ENCODE measurements at regions not wholly inside any gene's neighbourhood (a gene's known extent, or its start where the extent isn't known, plus 50 kb on each side); places are given as distances from the start of the nearest gene placed in this dataset.
"Not testable (repeated sequence)": the region's sequence is repeated elsewhere in the genome, so short reads cannot be mapped to it uniquely, and the experiment has no call there.

DNA sequence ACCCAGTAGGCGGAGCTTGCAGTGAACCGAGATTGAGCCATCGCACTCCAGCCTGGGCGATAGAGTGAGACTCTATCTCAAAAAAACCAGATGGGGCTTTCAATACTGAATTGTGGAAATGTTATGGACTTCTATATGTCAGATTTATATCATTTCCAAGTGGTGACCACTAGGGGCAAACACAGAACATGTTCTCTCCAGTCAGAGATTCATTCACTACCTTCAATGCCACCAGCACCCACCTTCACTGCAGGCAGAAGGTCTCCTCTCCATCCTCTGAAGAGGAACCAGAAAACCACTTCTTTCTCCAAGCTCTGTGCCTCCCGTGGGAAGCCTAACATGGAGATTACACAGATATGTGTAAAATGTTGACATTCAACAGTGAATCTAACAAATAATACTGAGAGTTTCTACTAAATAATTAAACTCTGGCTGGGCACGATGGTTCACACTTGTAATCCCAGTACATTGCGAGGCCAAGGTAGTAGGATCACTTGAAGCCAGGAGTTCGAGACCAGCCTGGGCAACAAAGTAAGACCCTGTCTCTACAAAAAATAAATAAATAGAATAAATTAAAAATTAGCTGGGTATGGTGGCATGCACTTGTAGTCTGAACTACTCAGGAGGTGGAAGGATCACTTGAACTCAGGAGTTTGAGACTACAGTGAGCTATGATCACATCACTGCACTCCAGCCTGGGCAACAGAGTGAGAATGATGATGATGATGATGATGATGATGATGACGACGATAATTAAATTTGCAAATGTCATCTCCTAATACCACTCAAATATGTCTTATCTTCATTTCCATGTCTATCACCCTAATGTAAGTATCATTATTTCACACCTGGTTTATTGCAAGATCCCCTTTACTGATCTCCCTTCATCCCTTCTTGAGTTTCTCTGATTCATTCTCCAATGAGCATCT, 151.1 kb downstream of the ZNF281 start:
- no peak for DNase-seq (ENCODE audit: extremely low read depth, insufficient read length)
- TF ChIP-seq CTCF (IDR thresholded peaks at IDR 0.05; ENCODE audit: insufficient read depth, low read length, poor library complexity, severe bottlenecking) = peak; percentile 53
- H3K27me3 ChIP-seq (replicated peaks; ENCODE audit: control insufficient read depth, insufficient read depth, low read length) = no peaks in the 10 kb centered on the region
- H3K36me3 ChIP-seq (ENCODE audit: control insufficient read depth, insufficient read depth, low read length) = no peaks in the 10 kb centered on the region
- H3K4me3 ChIP-seq (replicated peaks; ENCODE audit: low read depth, low read length) = no peak overlapping the region

DNA sequence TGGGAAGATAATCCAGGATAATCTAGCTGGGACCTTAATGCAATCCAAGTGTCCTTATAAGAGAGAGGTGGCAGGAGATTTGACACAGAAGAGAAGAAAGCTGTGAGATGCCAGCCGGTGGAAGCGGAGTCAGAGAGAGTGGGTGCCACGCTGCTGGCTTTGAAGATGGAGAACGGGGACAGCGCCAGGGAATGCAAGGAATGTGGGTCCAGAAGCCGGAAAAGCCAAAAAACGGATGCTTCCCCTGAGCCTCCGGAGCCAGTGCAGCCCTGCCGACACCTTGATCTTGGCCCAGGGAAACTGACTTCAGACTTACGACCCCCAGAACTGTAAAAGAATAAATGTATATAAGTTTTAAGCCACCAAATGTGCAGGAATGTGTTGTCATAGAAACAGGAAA, 152.6 kb downstream of the ZNF281 start:
- no peak overlapping the region for H3K4me3 ChIP-seq (replicated peaks; ENCODE audit: low read depth, low read length)
- no peak for DNase-seq (ENCODE audit: extremely low read depth, insufficient read length)
- no peaks in the 10 kb centered on the region for H3K27me3 ChIP-seq (replicated peaks; ENCODE audit: control insufficient read depth, insufficient read depth, low read length)
- H3K36me3 ChIP-seq (ENCODE audit: control insufficient read depth, insufficient read depth, low read length) = no peaks in the 10 kb centered on the region
- no peak for TF ChIP-seq CTCF (IDR thresholded peaks at IDR 0.05; ENCODE audit: insufficient read depth, low read length, poor library complexity, severe bottlenecking)

DNA sequence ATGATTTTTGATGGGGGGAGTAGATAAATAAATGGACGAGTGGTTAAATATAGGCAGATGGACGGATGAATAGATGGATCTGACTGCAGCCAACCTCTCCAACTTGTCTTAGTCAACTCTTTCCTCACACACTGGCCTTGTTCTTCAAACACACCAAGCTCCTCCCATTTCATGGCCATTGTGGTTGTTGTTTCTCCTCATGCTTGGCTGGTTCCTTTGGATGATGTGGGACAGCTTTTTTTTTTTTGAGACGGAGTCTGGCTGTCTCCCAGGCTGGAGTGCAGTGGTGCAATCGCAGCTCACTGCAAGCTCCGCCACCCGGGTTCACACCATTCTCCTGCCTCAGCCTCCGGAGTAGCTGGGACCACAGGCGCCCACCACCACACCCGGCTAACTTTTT, 155.2 kb downstream of the ZNF281 start:
- not testable (repeated sequence) for H3K27me3 ChIP-seq (replicated peaks; ENCODE audit: control insufficient read depth, insufficient read depth, low read length); DNase-seq (ENCODE audit: extremely low read depth, insufficient read length); H3K36me3 ChIP-seq (ENCODE audit: control insufficient read depth, insufficient read depth, low read length); H3K4me3 ChIP-seq (replicated peaks; ENCODE audit: low read depth, low read length)

DNA sequence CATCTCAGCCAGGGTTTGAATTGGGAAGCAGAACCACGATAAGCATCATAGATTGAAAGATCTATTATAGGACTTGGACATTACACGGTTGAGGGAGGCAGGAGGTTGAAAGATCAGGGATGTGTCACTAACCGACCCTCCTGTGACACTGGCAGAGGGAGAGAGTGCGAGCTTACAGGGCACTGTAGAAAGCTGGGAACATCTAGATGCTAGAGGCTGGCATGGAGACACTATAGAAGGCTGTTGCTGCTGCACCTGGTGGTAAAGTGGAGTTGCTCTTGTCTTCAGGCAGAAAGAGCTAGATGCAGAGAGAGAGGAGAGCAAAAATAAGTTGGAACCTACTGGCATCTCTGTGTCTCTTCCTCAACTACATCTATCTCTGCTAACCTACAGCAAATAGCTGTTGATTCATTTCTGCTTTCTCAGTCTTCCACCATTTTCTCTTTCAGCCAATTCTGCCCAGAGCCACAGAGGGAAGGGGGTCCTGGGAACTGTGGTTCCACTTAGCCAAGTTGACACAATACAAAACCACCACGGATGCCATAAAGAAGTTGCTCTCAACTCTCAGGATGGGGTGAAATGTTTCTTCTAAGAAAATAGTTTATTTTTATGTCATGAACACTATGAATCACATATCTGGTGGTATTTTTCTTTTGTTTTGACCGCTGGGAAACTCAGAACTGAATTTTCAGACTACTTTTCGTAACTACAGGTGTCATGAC, 155.9 kb downstream of the ZNF281 start:
- Histone ChIP-seq H3K36me3 (ENCODE audit: control insufficient read depth, insufficient read depth, low read length) (no peaks in the 10 kb centered on the region), H3K4me3 (replicated peaks; ENCODE audit: low read depth, low read length) (no peak overlapping the region), H3K27me3 (replicated peaks; ENCODE audit: control insufficient read depth, insufficient read depth, low read length) (no peaks in the 10 kb centered on the region)
- no peak for TF ChIP-seq CTCF (IDR thresholded peaks at IDR 0.05; ENCODE audit: insufficient read depth, low read length, poor library complexity, severe bottlenecking)
- peak; percentile 37 for DNase-seq (ENCODE audit: extremely low read depth, insufficient read length)

DNA sequence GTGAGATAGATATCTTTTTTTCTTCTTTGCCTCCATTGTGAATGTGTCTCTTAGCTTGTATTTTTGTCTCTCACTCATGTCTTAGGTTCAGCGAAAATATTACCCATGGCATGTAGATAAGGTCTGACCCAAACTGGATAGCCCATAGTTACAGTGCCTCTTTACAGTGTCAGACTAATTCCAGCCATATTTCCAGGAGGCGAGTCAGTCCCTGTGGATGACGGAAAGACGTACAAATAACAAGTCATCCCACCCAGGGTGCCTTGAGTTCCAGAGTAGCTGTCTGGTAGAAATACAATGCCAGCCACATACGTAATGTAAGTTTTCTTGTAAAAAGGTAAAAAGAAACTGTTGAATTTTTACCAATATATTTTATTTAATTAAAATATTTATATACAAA, 157.3 kb downstream of the ZNF281 start:
- no peaks in the 10 kb centered on the region for H3K36me3 ChIP-seq (ENCODE audit: control insufficient read depth, insufficient read depth, low read length)
- DNase-seq (ENCODE audit: extremely low read depth, insufficient read length) = no peak
- H3K27me3 ChIP-seq (replicated peaks; ENCODE audit: control insufficient read depth, insufficient read depth, low read length) = no peaks in the 10 kb centered on the region
- no peak overlapping the region for H3K4me3 ChIP-seq (replicated peaks; ENCODE audit: low read depth, low read length)
- no peak for TF ChIP-seq CTCF (IDR thresholded peaks at IDR 0.05; ENCODE audit: insufficient read depth, low read length, poor library complexity, severe bottlenecking)

DNA sequence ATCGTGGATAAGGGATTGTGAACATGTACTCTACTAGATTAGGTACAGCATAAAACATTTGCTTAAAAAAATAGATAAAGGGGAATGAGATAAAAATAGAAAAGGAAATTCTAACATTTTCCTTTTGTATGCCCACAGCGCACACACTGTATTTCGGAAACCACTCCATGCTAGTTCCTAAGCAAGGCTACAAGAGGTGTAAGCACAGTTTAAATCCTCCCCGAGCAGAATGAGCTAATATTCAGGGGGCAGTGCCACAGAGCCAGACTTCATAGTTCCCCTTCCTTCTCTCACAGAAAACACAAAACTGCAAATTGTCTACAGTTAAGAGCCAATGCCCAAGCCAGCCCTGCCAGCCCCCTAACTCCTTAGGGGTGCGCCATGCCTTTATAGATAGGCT, 159.4 kb downstream of the ZNF281 start:
- no peak for DNase-seq (ENCODE audit: extremely low read depth, insufficient read length)
- TF ChIP-seq CTCF (IDR thresholded peaks at IDR 0.05; ENCODE audit: insufficient read depth, low read length, poor library complexity, severe bottlenecking) = no peak
- Histone ChIP-seq H3K4me3 (replicated peaks; ENCODE audit: low read depth, low read length) (no peak overlapping the region), H3K27me3 (replicated peaks; ENCODE audit: control insufficient read depth, insufficient read depth, low read length) (no peaks in the 10 kb centered on the region), H3K36me3 (ENCODE audit: control insufficient read depth, insufficient read depth, low read length) (no peaks in the 10 kb centered on the region)
